Neural cell (in vitro differentiated cells): ENCODE measurements at regions not wholly inside any gene's neighbourhood (a gene's known extent, or its start where the extent isn't known, plus 50 kb on each side); places are given as distances from the start of the nearest gene placed in this dataset.

ENCODE experiments used
- H2AFZ ChIP-seq: fragments of 200-600, 300-800 bp; sonication (generic), shearing (Covaris generic); 2 replicates; pipeline ENCODE4 v1.6.0; 2014; ENCODE audit warnings: low read depth, mild to moderate bottlenecking, antibody characterized with exemption, low read length, moderate library complexity
- H3F3A ChIP-seq: fragments of 200-600 bp; shearing (Covaris generic); 2 replicates; pipeline ENCODE4 v1.6.1; 2016; ENCODE audit warnings: mild to moderate bottlenecking, moderate library complexity, mixed read lengths, antibody characterized with exemption, low read length; ENCODE audit not compliant: insufficient read depth, poor library complexity, severe bottlenecking
- H3K27ac ChIP-seq: fragments of 200-600, 300-800 bp; sonication (generic), shearing (Covaris generic); 2 replicates; pipeline ENCODE4 v1.5.1; 2014; ENCODE audit warnings: mild to moderate bottlenecking, low read length, moderate library complexity
- H3K27me3 ChIP-seq: fragments of 300-800, 200-600 bp; sonication (generic), shearing (Covaris generic); 2 replicates; pipeline ENCODE4 v1.6.0; 2014; ENCODE audit warnings: mild to moderate bottlenecking, low read depth, low read length, moderate library complexity; ENCODE audit not compliant: insufficient read depth
- H3K36me3 ChIP-seq: fragments of 300-800, 200-600 bp; sonication (generic), shearing (Covaris generic); 2 replicates; pipeline ENCODE4 v1.5.1; 2014; ENCODE audit warnings: mild to moderate bottlenecking, antibody characterized with exemption, low read length, moderate library complexity; ENCODE audit not compliant: insufficient read depth
- H3K4me2 ChIP-seq: fragments of 300-800, 200-600 bp; sonication (generic), shearing (Covaris generic); 2 replicates; pipeline ENCODE4 v1.6.0; 2014; ENCODE audit warnings: mild to moderate bottlenecking, low read length
- H3K4me3 ChIP-seq: fragments of 300-800, 200-600 bp; sonication (generic), shearing (Covaris generic); 2 replicates; pipeline ENCODE4 v1.5.1; 2014; ENCODE audit warnings: mild to moderate bottlenecking, low read length, moderate library complexity
- H3K79me2 ChIP-seq: fragments of 200-600 bp; shearing (Covaris generic); replicated peaks from 2 replicates; pipeline ENCODE4 v1.6.0; 2014; ENCODE audit warnings: mild to moderate bottlenecking, low read length, moderate library complexity; ENCODE audit not compliant: insufficient read depth
- H3K9ac ChIP-seq: fragments of 300-800, 200-600 bp; sonication (generic), shearing (Covaris generic); 2 replicates; pipeline ENCODE4 v1.6.1; 2016; ENCODE audit warnings: mild to moderate bottlenecking, low read length, mixed read lengths
- H3K9me2 ChIP-seq: fragments of 200-600 bp; shearing (Covaris generic); 2 replicates; pipeline ENCODE4 v1.6.1; 2016; ENCODE audit warnings: mild to moderate bottlenecking, low read length, mixed read lengths; ENCODE audit not compliant: insufficient read depth
- H3K9me3 ChIP-seq: fragments of 200-600, 300-800 bp; sonication (generic), shearing (Covaris generic); 2 replicates; pipeline ENCODE4 v1.6.1; 2016; ENCODE audit warnings: mild to moderate bottlenecking, mixed run types, low read length, moderate library complexity, mixed read lengths
- H4K20me1 ChIP-seq: fragments of 200-600 bp; shearing (Covaris generic); 2 replicates; pipeline ENCODE4 v1.6.1; 2016; ENCODE audit warnings: mild to moderate bottlenecking, mixed run types; ENCODE audit not compliant: insufficient read depth
- CTCF ChIP-seq: fragments of 450-650 bp; IDR thresholded peaks from 2 replicates; pipeline ENCODE4 v1.5.1; 2014; ENCODE audit warnings: antibody characterized with exemption, mild to moderate bottlenecking, moderate library complexity; ENCODE audit not compliant: poor library complexity, severe bottlenecking
- EP300 ChIP-seq: fragments of 450-650 bp; conservative IDR thresholded peaks from 2 replicates; pipeline ENCODE4 v1.6.1; 2014; ENCODE audit warnings: antibody characterized with exemption, mild to moderate bottlenecking, moderate library complexity; ENCODE audit not compliant: poor library complexity, severe bottlenecking
- EZH2 ChIP-seq: fragments of 200-600, 300-800 bp; shearing (Covaris generic), sonication (generic); IDR thresholded peaks from 2 replicates; pipeline ENCODE4 v1.6.1; 2014; ENCODE audit warnings: antibody characterized with exemption, low read length, borderline replicate concordance, mild to moderate bottlenecking; ENCODE audit not compliant: insufficient read depth, poor library complexity, severe bottlenecking
- MXI1 ChIP-seq: fragments of 450-650 bp; conservative IDR thresholded peaks from 2 replicates; pipeline ENCODE4 v1.6.1; 2014; ENCODE audit warnings: antibody characterized with exemption, mild to moderate bottlenecking; ENCODE audit not compliant: poor library complexity, severe bottlenecking
- POLR2AphosphoS5 ChIP-seq: IDR thresholded peaks from 2 replicates; pipeline ENCODE4 v1.6.1; 2012
- RAD21 ChIP-seq: fragments of 450-650 bp; conservative IDR thresholded peaks from 2 replicates; pipeline ENCODE4 v1.6.1; 2014; ENCODE audit warnings: antibody characterized with exemption, mild to moderate bottlenecking, moderate library complexity
- REST ChIP-seq: IDR thresholded peaks from 2 replicates; pipeline ENCODE4 v1.6.1; 2012; ENCODE audit warnings: borderline replicate concordance
- SMC3 ChIP-seq: fragments of 450-650 bp; conservative IDR thresholded peaks from 2 replicates; pipeline ENCODE4 v1.6.1; 2014; ENCODE audit warnings: antibody characterized with exemption, mild to moderate bottlenecking, moderate library complexity; ENCODE audit not compliant: poor library complexity
- TAF1 ChIP-seq: IDR thresholded peaks from 2 replicates; pipeline ENCODE4 v1.6.1; 2012; ENCODE audit warnings: low read depth

- Histone ChIP-seq H3K9me2 (no peaks in the 10 kb centered on the region), H3K36me3 (no peaks in the 10 kb centered on the region), H4K20me1 (no peaks in the 10 kb centered on the region), H3K4me3 (no peak overlapping the region), H3K79me2 (no peaks in the 10 kb centered on the region), H3K9me3 (no peaks in the 10 kb centered on the region), H3K4me2 (no peak overlapping the region), H2AFZ (no peak overlapping the region), H3K27me3 (no peaks in the 10 kb centered on the region), H3K27ac (no peak overlapping the region), H3F3A (no peaks in the 10 kb centered on the region), H3K9ac (no peak overlapping the region)
- TF ChIP-seq EP300 = no peak
- no peak for TF ChIP-seq REST
- no peak for TF ChIP-seq MXI1
- TF ChIP-seq RAD21 = no peak
Observed at GRCh38 chr16:49061137-49061714, 220.4 kb downstream of the CBLN1 start.

- Histone ChIP-seq H3K4me2 (no peak overlapping the region), H3K9me3 (no peaks in the 10 kb centered on the region), H3K36me3 (no peaks in the 10 kb centered on the region), H3K9me2 (no peaks in the 10 kb centered on the region), H3F3A (no peaks in the 10 kb centered on the region), H3K4me3 (no peak overlapping the region), H4K20me1 (no peaks in the 10 kb centered on the region), H3K9ac (no peak overlapping the region), H3K79me2 (no peaks in the 10 kb centered on the region), H3K27me3 (no peaks in the 10 kb centered on the region), H2AFZ (no peak overlapping the region), H3K27ac (no peak overlapping the region)
- TF ChIP-seq POLR2AphosphoS5 (no peak), RAD21 (no peak), SMC3 (no peak), MXI1 (no peak), TAF1 (no peak), EZH2 (no peak), REST (no peak), EP300 (no peak), CTCF (no peak)
Observed at GRCh38 chr16:49060728-49061127, 220.9 kb downstream of the CBLN1 start.
